HG03460 (cell line): ENCODE measurements at regions not wholly inside any gene's neighbourhood (a gene's known extent, or its start where the extent isn't known, plus 50 kb on each side); places are given as distances from the start of the nearest gene placed in this dataset.
"Not testable (repeated sequence)": the region's sequence is repeated elsewhere in the genome, so short reads cannot be mapped to it uniquely, and the experiment has no call there.

ENCODE experiments used
- ATAC-seq: cut with Tn5 transposase; IDR thresholded peaks from one replicate; pipeline ENCODE4 v1.9.1; 2021; ENCODE audit not compliant: unreplicated experiment

DNA sequence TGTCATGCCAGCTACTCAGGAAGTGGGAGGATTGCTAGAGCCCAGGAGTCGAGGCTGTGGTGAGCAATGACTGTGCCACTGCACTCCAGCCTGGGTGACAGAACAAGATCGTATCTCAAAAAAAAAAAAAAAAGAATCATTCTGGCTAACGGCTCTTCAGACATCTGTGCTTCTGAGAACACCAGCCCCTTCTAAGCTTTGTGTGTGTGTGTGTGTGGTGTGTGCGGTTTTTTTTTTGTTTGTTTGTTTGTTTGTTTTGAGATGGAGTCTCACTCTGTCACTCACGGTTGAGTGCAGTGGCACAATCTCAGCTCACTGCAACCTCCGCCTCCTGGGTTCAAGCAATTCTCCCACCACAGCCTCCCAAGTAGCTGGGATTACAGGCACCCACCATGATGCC, 79.4 kb upstream of the DRD5 start:
- not testable (repeated sequence) for ATAC-seq

DNA sequence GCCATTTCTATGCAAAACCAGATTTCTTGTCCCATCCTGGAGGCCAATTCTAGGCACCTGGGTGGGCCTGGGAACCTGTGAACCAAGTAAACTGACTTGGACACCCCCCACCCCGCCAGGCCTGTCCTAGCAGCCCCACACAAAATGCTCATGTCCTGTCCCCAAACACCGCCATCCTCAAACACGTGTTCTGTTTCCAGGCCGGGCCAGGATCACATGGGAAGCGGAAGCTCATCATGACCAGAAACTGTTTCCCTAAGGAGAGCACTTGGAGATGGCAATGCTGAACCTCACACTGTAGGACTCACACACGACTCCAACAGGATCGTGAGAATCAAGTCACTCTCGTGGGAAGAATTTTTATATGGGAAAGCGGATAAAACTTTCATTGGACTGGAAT, 78.7 kb upstream of the DRD5 start:
- ATAC-seq: not testable (repeated sequence)

DNA sequence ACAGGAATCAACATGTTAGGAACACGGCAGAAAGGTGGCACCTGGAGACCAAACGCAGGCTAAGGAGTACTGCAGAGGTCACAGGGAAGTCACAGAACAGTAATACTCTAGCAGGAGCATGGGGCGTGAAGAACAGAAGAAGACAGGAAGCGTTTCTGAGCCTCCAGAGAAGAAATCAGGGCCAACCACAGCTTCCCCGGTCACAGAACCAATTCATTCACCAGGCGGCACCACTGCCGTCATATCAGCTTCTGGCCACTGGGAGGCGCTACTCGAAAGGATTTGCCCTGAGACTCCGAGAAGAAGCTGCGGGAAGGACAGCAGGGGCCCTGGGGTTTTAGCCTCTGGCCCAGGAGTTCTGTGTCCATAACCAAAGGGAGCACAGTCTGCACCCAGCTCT, 78.0 kb upstream of the DRD5 start:
- ATAC-seq: no peak

DNA sequence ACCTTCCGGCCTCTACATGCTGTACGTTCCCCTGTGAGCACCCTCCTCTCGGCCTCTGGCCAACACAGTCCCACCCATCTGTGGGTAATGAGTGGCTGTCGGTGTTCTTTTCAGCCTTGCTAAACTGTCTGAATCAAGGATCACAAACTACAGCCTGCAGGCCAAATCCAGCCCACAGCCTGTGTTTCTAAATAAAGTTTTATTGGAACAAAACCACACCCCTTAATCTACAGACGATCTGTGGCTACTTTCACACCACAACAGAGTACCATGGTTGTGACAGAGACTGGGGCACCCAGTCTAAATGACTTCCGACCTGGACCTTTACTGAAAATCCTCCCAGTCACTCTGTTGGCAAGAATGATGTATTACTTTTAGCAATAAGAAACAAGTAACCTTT, 77.3 kb upstream of the DRD5 start:
- not testable (repeated sequence) for ATAC-seq

DNA sequence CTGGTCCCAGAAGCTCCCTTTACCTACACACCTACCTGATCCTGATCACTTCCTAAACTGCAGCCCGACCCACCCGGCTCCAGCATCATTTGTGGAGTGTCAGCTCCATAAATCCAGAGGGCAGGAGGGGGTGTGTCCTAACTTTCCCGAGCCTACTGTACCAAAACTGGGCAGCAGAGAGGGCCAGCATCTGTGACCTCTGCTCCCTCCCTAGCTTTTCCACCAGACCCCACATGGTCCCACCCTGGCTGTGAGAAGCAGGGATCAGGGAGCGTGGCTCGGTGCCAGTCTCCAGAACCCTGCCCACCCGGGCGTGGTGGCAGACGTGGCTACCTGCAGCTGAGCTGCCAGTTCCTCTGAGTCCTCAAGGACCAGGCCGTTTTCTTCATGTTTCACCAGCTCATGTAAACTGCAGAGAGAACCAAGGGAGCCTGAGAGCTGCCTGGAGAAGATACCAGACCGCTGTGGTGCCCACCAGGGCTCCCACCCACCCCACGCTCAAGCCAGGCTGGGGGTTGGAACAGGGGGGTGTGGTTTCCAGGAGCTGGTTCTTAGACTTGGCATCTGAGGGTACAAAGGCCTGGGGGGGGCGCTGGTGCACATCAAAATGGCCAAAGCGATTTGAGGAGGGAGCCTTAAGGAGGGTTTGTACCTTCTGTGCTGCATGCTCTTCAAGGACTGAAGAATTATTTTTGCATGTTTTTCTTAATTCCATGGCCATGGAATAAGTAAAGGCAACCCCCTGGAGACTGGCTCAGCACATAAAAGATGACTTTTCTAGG, 76.7 kb upstream of the DRD5 start:
- ATAC-seq: no peak

DNA sequence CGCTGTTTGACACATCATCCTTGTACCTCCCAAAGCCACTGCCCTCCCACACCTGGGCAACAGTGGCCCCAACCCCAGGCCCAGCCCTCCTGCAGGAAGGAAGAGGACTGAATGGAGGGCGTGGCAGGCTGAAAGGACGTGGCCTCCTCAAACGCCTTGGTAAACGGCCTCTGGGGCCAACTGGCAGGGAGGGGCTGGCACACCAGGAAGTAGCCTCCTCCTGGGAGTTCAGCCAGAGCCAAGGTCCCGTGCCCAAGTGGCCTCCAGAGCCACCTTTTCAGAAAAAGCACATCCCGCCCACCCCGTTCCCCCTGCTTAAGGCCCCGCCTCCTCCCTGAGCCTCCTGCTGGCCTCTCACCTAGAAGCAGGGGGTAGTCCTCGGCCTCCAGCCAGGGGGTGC, 74.2 kb upstream of the DRD5 start:
- not testable (repeated sequence) for ATAC-seq

DNA sequence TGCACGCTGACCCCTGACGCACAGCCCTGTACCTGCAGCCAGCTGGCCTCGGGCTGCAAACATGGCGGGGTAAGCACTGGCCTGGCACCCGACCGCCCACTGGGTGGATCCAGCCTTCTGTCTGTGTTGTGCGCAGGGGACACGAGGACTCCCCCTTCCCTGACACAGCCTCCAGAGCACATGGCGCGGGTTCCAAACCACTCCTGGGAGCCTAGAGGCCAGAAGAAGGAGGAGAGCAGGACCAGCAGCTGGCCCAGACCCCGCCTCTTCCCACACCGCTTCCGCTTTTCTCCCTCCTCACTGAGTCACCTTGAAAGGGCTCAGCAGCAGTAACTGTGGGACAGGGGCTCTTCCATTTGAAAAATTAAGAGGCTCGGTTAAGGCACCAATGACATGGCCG, 73.5 kb upstream of the DRD5 start:
- not testable (repeated sequence) for ATAC-seq

DNA sequence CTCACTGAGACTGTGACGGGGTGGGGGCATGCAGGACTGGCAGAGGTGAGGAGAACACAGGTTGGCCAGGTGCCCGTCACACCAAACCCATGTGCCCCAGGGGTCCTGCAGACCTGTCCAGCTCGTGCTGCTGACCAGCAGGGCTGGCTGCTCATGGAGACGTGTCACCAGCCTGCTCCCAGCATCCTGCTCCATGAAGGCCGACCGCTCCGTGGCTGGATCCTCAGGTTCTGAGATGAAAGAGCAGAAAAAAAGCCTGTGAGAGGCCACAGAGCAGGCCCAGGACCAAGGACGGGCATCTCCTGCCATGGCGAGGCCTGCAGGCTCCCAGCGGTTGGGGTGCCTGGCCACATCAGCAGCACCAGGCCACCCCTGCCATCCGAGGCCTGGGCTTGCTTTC, 71.7 kb upstream of the DRD5 start:
- ATAC-seq: no peak

DNA sequence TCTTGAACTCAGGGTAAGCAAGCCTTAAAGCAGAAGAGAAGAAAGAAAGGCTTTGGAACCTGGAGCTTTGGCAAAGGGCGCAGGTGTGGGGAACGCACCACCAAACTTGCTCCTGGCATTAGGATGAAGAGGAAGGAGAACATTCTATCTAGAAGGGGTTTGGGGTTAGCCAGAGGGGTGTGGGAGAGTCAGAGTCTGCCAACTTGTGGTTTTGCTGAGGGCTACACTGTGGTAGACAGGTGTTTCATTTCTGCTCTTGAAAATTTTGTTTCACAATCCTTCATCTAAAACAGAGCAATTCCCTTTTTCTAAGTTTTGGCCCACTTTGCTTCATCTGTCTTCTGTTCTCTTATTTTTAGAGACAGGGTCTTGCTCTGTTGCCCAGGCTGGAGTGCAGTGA, 66.2 kb upstream of the DRD5 start:
- ATAC-seq: not testable (repeated sequence)

DNA sequence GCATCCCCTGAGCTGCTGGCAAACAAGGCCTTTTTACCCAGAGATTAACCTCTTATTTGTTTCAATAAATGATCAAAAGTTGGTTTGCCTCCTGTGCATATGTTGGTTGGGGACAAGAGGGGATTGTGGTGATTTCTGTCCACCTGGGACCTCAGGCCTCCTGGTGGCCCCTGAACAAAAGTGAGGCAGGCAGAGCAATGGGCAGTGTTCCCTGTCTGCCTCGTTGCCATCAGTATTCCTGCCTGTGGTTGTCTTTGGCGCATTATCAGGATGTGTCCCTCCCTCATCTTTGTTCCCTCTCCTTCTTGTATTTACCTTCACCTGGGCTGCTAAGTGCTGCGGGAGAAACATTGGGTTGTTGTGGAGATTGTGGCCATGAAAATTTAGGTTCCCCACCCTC, 65.3 kb upstream of the DRD5 start:
- no peak for ATAC-seq

DNA sequence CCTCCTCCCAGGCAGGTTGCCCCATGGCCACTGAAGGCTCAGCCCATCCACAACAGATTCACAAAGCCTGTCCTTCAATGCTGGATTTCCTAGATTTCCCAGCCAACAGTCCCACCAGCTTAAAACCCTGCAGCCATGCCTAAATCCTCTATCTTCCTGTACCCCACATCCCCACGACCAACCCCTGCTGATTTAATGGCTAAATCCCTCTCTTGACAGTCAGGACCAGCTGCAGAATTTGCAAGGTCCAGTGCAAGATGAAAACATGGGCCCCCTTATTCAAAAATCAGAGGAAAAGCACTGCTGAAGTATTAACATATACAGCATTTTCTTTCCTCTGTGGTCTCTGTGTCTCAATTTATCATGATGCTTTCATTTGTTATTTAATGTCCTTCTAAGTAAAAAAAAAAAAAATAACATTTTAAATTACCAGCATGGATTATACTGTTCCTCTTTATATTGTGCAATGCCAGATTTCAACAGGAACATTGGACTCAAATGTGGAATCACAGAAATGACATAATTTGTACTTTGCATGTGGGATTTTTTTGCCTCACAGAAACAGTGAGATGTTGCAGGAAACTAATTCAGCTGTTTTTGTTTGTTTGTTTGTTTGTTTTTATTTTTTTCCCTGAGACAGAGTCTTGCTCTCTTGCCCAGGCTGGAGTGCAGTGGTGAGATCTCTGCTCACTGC, 63.0 kb upstream of the DRD5 start:
- ATAC-seq: not testable (repeated sequence)

DNA sequence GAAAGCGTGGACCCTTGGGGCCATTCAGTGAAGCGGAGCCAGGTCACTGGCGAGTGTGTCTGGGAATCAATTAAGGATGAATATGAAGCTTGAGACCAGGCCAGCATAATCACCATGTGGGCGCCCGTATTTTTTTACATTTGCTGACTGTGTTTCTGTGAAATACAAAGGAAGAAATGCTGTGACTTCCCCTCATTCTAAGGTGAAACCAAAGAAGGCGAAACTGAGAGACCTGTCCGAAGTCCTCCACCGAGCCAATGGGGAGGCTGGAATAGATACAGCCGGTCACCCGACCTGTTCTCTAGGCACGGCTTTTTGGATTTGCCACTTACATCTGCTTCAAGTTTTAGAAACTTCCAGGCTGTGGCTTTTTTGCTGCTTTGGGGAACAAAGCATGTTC, 59.3 kb upstream of the DRD5 start:
- not testable (repeated sequence) for ATAC-seq
